Subcutaneous abdominal adipose tissue (tissue), 5 donors: ENCODE measurements at regions not wholly inside any gene's neighbourhood (a gene's known extent, or its start where the extent isn't known, plus 50 kb on each side); places are given as distances from the start of the nearest gene placed in this dataset.

Source experiments
- H3K27ac ChIP-seq: one replicate; pipeline ENCODE4 v1.7.0; 2013; ENCODE audit warnings: low read depth, mild to moderate bottlenecking, inconsistent platforms, low read length, moderate library complexity
- H3K27me3 ChIP-seq, 5 donors: one replicate each; pipeline ENCODE4 v1.7.0; 2013; ENCODE audit warnings: low read length in 5 of 5, inconsistent platforms in 1 of 5; ENCODE audit not compliant: control insufficient read depth in 5 of 5, insufficient read depth in 4 of 5
- H3K36me3 ChIP-seq, 5 donors: one replicate each; pipeline ENCODE4 v1.7.0; 2013; ENCODE audit warnings: low read length in 5 of 5; ENCODE audit not compliant: control insufficient read depth in 5 of 5, insufficient read depth in 5 of 5
- H3K4me1 ChIP-seq, 5 donors: one replicate each; pipeline ENCODE4 v1.7.0; 2013; ENCODE audit warnings: low read length in 5 of 5, mild to moderate bottlenecking in 3 of 5, moderate library complexity in 1 of 5; ENCODE audit not compliant: control insufficient read depth in 5 of 5, insufficient read depth in 5 of 5
- H3K4me3 ChIP-seq, 5 donors: one replicate each; pipeline ENCODE4 v1.7.0; 2013; ENCODE audit warnings: low read length in 5 of 5, low read depth in 1 of 5
- H3K9ac ChIP-seq, 5 donors: one replicate each; pipeline ENCODE4 v1.7.0; 2013; ENCODE audit warnings: low read length in 5 of 5, mild to moderate bottlenecking in 4 of 5, moderate library complexity in 3 of 5
- H3K9me3 ChIP-seq, 5 donors: one replicate each; pipeline ENCODE4 v1.7.0; 2013; ENCODE audit warnings: low read length in 5 of 5; ENCODE audit not compliant: control insufficient read depth in 5 of 5
- donor health status: healthy.
- donor health status: healthy.
- donor health status: healthy.
- donor health status: healthy.
- donor health status: healthy.

DNA sequence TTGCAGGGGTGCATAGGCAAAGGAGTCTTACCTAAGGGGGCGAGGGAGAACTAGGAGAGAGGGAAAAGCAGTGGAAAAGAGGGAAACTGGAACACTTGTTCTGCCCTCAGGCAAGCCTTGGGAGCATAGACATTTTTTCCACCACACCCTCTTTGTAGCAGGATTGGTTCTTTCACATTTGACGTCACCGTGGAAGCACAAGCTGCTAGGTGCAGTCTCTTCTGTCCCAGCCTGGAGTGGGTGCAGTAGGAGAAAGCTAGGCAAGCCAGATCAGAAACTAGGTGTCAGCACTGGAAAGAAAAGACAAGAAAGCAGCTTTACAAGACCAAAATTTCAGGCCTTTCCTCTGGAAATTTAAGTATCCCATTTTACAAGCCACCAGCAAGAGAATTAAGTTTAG is 440.4 kb downstream of the EFNA5 start:
- Histone ChIP-seq H3K27ac (no peak overlapping the region), H3K9ac (no peak overlapping the region), H3K36me3 (no peaks in the 10 kb centered on the region), H3K9me3 (no peaks in the 10 kb centered on the region), H3K4me1 (no peaks in the 10 kb centered on the region), H3K27me3 (no peaks in the 10 kb centered on the region), H3K4me3 (no peak overlapping the region)

DNA sequence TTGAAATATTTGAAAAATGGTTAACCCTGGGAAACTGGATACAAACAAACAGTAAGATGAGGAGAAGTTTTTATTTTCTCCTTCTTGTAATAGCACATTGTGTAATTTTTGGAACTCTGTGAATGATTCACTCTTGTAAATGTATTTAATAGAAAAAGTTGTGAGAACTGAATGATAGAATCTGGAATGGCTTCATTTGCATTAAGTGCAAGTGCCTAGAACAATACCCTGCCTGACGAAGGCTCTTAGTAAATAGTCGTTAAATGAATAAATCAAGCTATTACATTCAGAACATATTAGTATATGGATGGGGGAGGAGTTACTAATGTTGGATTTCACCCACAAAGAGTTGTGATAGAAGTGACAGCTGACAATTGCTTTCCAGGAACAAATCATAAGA is 442.5 kb downstream of the EFNA5 start:
- Histone ChIP-seq H3K36me3 (no peaks in the 10 kb centered on the region), H3K9ac (no peak overlapping the region), H3K9me3 (no peaks in the 10 kb centered on the region), H3K27ac (no peak overlapping the region), H3K4me1 (no peaks in the 10 kb centered on the region), H3K27me3 (no peaks in the 10 kb centered on the region), H3K4me3 (no peak overlapping the region)

DNA sequence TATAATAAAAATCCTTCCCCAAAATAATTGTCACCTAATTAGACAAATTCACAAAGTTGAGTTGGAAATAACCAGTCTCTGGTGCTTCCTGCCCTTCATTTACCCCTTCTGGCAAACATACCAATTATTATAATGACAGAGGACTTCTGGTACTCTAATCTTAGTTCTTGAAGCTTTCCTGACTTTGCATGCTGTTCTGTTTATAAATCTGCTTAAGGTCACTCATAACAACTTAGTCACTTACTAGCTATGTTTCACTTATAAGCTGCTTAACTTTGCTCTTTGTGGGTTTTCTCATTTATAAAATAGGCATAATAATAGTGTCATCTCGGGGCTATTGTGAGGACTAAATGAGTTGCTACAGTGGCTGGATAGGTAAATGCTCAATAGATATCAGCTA is 446.5 kb downstream of the EFNA5 start:
- H3K36me3 ChIP-seq: no peaks in the 10 kb centered on the region
- no peak overlapping the region for H3K27ac ChIP-seq
- H3K27me3 ChIP-seq: no peaks in the 10 kb centered on the region
- no peak overlapping the region for H3K9ac ChIP-seq
- no peaks in the 10 kb centered on the region for H3K9me3 ChIP-seq
- no peaks in the 10 kb centered on the region for H3K4me1 ChIP-seq
- no peak overlapping the region for H3K4me3 ChIP-seq

DNA sequence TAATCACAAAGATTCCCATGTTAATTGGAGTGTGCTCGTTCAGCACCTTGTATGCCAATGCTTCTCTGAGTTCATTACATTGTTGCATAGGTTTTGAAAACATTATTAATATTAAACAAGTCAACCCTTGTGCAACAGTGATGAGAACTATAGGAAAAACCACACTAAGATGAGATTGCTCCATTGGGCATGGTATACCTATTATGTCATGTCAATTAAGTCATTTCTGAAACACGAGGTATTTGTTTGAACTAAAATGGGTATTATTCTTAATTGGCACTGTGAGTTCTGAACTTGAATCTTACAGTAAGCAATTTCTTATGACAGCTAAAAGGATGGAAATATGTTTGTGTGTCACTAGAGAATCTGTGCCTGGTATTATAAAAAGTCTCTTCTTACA is 447.7 kb downstream of the EFNA5 start:
- no peaks in the 10 kb centered on the region for H3K4me1 ChIP-seq
- H3K9me3 ChIP-seq: no peaks in the 10 kb centered on the region
- H3K27ac ChIP-seq: no peak overlapping the region
- H3K9ac ChIP-seq: no peak overlapping the region
- H3K4me3 ChIP-seq: no peak overlapping the region
- no peaks in the 10 kb centered on the region for H3K36me3 ChIP-seq
- no peaks in the 10 kb centered on the region for H3K27me3 ChIP-seq

DNA sequence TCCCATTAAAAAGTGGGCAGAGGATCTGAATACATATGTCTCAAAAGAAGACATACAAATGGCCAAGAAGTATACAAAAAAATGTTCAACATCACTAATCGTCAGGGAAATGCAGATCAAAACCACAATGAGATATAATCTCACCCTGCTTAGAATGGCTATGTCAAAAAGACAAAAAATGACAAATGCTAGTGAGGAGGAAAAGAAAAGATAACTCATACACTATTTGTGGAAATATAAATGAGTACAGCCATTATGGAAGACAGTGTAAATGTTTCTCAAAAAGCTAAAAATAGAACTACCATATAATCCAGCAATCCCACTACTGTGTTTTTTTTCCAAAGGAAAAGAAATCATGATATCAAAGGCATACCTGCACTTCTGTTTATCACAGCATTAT is 450.7 kb downstream of the EFNA5 start:
- H3K36me3 ChIP-seq: no peaks in the 10 kb centered on the region
- no peaks in the 10 kb centered on the region for H3K9me3 ChIP-seq
- no peak overlapping the region for H3K9ac ChIP-seq
- H3K27ac ChIP-seq: no peak overlapping the region
- no peaks in the 10 kb centered on the region for H3K27me3 ChIP-seq
- H3K4me1 ChIP-seq: no peaks in the 10 kb centered on the region
- no peak overlapping the region for H3K4me3 ChIP-seq

DNA sequence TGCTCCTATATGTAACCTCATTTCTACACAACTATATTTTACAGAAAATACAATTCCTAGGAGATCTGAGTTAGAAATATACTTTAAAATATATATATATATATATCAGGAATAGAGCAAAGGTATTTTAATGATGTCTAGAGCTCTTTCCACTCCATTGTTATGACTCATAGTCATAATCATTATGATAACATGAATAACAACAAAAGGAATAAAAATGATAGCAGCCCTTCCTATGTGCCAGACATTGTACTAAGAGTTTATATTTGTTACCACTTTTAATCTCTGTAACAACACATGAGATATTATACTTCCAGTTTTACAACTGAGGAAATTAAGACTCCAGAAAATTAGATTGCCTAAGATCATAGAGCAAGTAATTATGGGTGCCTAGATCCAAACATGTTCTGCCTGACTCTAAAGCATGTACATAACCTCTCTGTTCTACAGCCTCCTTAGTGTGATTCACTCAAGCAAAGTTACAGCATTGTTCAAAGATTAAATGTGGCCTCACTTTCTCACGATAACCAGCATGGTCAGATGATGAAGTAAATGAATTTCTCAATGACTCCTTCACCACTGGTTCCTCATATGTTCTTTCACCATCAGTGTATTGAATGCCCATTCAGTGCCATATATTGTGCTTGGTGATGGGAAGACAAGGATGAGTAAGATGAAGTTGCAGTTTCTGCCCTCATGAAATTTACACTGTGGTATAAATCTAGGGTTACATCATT is 452.1 kb downstream of the EFNA5 start:
- Histone ChIP-seq H3K36me3 (no peaks in the 10 kb centered on the region), H3K27ac (no peak overlapping the region)

DNA sequence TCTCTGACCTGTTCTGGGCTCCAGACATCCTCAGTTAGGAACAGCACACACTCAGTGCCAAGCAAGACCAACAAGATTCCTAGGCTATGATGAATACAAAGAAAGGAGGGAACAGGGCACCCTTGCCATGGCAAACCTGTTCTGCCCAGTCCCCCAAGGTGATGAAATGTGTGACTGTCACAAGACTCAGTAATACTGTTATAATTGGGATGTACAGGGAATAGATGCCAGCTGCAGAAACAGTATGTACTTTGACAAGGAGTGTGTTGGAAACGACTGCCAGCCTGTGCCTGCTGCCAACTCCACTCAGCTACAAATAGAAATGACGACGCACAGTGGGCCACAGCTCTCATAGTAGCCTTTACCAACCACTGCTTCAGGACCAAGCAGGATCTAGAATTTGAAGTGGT is 453.0 kb downstream of the EFNA5 start:
- H3K36me3 ChIP-seq: no peaks in the 10 kb centered on the region
- H3K27ac ChIP-seq: no peak overlapping the region
- H3K9me3 ChIP-seq: no peaks in the 10 kb centered on the region
- H3K9ac ChIP-seq: no peak overlapping the region
- H3K4me1 ChIP-seq: no peaks in the 10 kb centered on the region
- no peaks in the 10 kb centered on the region for H3K27me3 ChIP-seq
- H3K4me3 ChIP-seq: no peak overlapping the region

More for the DNA sequence above, 452.1 kb downstream of the EFNA5 start:
- H3K4me1 ChIP-seq: no peaks in the 10 kb centered on the region
- no peaks in the 10 kb centered on the region for H3K9me3 ChIP-seq
- no peak overlapping the region for H3K9ac ChIP-seq
- H3K27me3 ChIP-seq: no peaks in the 10 kb centered on the region
- H3K4me3 ChIP-seq: no peak overlapping the region

DNA sequence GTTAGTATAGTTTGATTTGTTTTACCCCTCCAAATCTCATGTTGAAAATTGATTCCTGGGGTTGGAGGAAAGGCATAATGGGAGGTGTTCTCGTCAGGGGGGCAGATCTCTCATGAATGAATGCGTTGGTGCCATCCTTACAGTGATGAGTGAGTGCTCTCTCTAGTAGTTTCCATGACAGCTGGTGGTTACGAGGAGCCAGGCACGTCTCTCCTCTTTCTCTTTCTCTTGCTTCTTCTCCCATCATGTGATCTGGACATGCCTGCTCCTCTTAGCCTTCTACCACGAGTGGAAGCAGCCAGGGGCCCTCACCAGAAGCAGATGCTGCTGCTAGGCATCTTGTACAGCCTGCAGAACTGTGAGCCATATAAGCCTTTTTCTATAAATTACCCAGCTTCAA is 454.1 kb downstream of the EFNA5 start:
- no peak overlapping the region for H3K4me3 ChIP-seq
- no peaks in the 10 kb centered on the region for H3K36me3 ChIP-seq
- no peaks in the 10 kb centered on the region for H3K4me1 ChIP-seq
- no peak overlapping the region for H3K27ac ChIP-seq
- H3K27me3 ChIP-seq: no peaks in the 10 kb centered on the region
- no peak overlapping the region for H3K9ac ChIP-seq
- H3K9me3 ChIP-seq: no peaks in the 10 kb centered on the region

DNA sequence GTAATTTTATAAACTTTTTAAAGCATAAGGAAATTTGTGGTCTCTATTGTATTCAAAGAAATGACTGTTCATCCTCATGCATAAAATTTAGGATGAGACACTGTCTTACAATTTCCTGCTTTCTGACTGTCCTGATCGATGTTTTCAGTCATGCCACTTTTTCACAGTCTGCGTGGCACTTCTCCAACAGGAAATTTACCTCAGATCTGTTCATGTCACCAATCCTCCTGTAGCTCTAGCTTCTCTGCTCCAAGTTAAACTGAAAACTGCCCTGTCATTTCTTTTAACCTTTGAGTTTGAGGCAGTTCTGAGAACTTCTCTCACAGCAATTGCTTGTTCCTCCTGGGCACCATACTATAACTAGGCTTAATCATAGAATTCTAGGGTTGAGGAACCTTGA is 455.1 kb downstream of the EFNA5 start:
- no peak overlapping the region for H3K27ac ChIP-seq

DNA sequence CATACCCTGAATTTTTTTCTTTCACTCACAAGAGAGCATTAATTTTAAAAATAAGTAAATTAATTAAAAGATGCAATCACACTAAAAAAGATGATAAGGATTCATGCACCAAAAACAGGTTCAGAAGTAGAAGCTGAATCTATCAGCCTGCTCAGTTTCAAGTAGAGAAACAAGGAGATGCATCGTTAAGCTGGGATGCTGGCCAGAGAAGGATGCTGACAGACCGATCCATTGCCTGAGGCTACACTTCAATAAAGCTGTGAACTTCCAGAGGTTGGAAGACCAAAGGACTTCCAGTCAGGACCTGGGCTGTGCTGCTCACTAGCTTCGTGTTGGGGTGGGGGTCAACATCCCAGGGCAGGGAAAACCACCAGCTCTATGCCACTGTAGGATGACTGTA is 457.7 kb downstream of the EFNA5 start:
- no peaks in the 10 kb centered on the region for H3K27me3 ChIP-seq
- no peaks in the 10 kb centered on the region for H3K36me3 ChIP-seq
- H3K27ac ChIP-seq: no peak overlapping the region
- H3K4me1 ChIP-seq: no peaks in the 10 kb centered on the region
- H3K4me3 ChIP-seq: no peak overlapping the region
- H3K9me3 ChIP-seq: no peaks in the 10 kb centered on the region
- H3K9ac ChIP-seq: no peak overlapping the region

More for the DNA sequence above, 455.1 kb downstream of the EFNA5 start:
- Histone ChIP-seq H3K27me3 (no peaks in the 10 kb centered on the region), H3K9ac (no peak overlapping the region), H3K4me3 (no peak overlapping the region), H3K4me1 (no peaks in the 10 kb centered on the region), H3K36me3 (no peaks in the 10 kb centered on the region), H3K9me3 (no peaks in the 10 kb centered on the region)
